ENCODE measurements at regions not wholly inside any gene's neighbourhood (a gene's known extent, or its start where the extent isn't known, plus 50 kb on each side); places are given as distances from the start of the nearest gene placed in this dataset.

DNA sequence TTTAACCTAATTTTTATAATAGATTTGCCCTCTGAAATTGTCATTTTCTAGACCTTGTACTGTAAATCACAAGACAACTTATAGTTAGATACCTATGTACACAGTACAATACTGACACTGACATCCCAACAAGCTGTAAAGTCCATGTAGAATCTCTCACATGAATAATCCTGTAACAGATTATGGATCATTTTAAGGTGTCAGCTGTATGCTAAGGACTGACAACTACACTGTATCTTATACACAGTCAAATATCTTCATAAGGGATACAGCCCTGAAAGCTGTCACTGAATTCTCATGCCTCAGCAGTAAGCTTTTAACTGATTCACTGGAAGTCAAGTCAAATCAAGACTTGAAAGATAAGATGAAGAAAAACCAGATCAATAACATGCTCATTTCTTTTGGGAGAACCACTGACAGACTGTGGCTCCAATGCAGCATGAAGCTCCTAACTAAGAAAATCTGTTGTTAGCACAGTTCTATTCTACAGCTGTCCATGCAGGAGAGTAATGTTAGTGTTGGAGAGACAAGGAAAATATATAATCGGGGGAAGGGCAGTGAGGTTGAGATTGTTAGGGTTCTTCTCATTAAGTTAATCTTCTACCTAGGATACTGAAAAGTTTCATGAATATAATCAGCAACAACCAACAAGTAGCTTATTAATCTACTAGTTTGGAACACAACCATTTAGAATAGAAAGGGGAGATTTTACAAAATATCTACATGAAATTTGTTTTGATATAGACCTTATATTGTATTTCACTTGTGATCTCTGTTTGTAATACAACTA is 612.0 kb downstream of the PCDH18 start:
- TF ChIP-seq RFX5 (IDR thresholded peaks at IDR 0.05; ENCODE audit: low read depth, low read length) (no peak), POLR2A (IDR thresholded peaks at IDR 0.05; ENCODE audit: low read depth, low read length) (no peak), MXI1 (IDR thresholded peaks at IDR 0.05; ENCODE audit: borderline replicate concordance, low read depth, low read length) (no peak), SMC3 (IDR thresholded peaks at IDR 0.05; ENCODE audit: low read depth, low read length) (no peak), FOS (IDR thresholded peaks at IDR 0.05; ENCODE audit: low read depth, low read length) (no peak), RAD21 (IDR thresholded peaks at IDR 0.05; ENCODE audit: low read length) (no peak), CEBPB (IDR thresholded peaks at IDR 0.05; ENCODE audit: low read depth, low read length) (no peak), NFE2L2 (IDR thresholded peaks at IDR 0.05; ENCODE audit: low read depth, low read length) (no peak)
- TF ChIP-seq, protein P1, sequence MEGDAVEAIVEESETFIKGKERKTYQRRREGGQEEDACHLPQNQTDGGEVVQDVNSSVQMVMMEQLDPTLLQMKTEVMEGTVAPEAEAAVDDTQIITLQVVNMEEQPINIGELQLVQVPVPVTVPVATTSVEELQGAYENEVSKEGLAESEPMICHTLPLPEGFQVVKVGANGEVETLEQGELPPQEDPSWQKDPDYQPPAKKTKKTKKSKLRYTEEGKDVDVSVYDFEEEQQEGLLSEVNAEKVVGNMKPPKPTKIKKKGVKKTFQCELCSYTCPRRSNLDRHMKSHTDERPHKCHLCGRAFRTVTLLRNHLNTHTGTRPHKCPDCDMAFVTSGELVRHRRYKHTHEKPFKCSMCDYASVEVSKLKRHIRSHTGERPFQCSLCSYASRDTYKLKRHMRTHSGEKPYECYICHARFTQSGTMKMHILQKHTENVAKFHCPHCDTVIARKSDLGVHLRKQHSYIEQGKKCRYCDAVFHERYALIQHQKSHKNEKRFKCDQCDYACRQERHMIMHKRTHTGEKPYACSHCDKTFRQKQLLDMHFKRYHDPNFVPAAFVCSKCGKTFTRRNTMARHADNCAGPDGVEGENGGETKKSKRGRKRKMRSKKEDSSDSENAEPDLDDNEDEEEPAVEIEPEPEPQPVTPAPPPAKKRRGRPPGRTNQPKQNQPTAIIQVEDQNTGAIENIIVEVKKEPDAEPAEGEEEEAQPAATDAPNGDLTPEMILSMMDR (conservative IDR thresholded peaks at IDR 0.05; ENCODE audit: low read depth, low read length) = no peak

All from IMR-90 (cell line).